B cell (primary cell): ENCODE measurements at regions not wholly inside any gene's neighbourhood (a gene's known extent, or its start where the extent isn't known, plus 50 kb on each side); places are given as distances from the start of the nearest gene placed in this dataset.
A peak's percentile ranks its signal among the peaks of the same experiment; 100 is the strongest.

Source experiments
- ATAC-seq: fragments of 200-7000 bp; cut with Tn5 transposase; one replicate; pipeline ENCODE4 v1.10.0; 2021; ENCODE audit warnings: low read depth, mild to moderate bottlenecking, moderate number of reproducible peaks, moderate library complexity
- CTCF ChIA-PET: fragments of 350-600 bp; sonication (Branson Sonifier 250); formaldehyde crosslinking; loops from one replicate; lab custom pipeline; 2021; ENCODE audit warnings: antibody characterized with exemption, inconsistent platforms; lab: Charles Lee
- POLR2A ChIA-PET: fragments of 350-600 bp; sonication (Branson Sonifier 250); formaldehyde crosslinking; loops from one replicate; lab custom pipeline; 2021; ENCODE audit warnings: antibody characterized with exemption; lab: Charles Lee
- DNase-seq: peaks from one replicate; pipeline ENCODE4 v3.0.0; 2013
- H2AFZ ChIP-seq: 2 replicates; pipeline ENCODE4 v1.6.1; 2012; ENCODE audit warnings: mild to moderate bottlenecking, low read depth, low read length; ENCODE audit not compliant: insufficient read depth, poor library complexity, severe bottlenecking
- H3K27ac ChIP-seq, 2 donors: 1 replicate in 1 of 2; 2 replicates in 1 of 2; pipeline ENCODE4 v1.5.1; 2012 to 2013; ENCODE audit warnings: low read length in 2 of 2, mild to moderate bottlenecking in 2 of 2, moderate library complexity in 1 of 2
- H3K27me3 ChIP-seq, 4 experiments: fragments of 200-600 bp in 1 of 4; sonication (generic) in 1 of 4; replicated peaks in 1 of 4; 1 replicate in 2 of 4; 2 replicates in 2 of 4; pipeline versions ENCODE4 v1.6.1 to v1.7.0; 2013 to 2016; ENCODE audit warnings: low read length in 3 of 4, mild to moderate bottlenecking in 2 of 4, mixed read lengths in 1 of 4, moderate library complexity in 1 of 4; ENCODE audit not compliant: insufficient read depth in 4 of 4, control insufficient read depth in 3 of 4; ENCODE audit errors: control extremely low read depth in 1 of 4
- H3K36me3 ChIP-seq, 2 experiments: replicated peaks in 1 of 2; 1 replicate in 1 of 2; 2 replicates in 1 of 2; pipeline versions ENCODE4 v1.6.1 to v1.7.1; 2013; ENCODE audit warnings: low read length in 1 of 2; ENCODE audit not compliant: insufficient read depth in 2 of 2, control insufficient read depth in 1 of 2; ENCODE audit errors: control extremely low read depth in 1 of 2, extremely low read depth in 1 of 2
- H3K4me1 ChIP-seq, 2 donors: fragments of 200-600 bp in 1 of 2; sonication (generic) in 1 of 2; 1 replicate in 1 of 2; 2 replicates in 1 of 2; pipeline versions ENCODE4 v1.5.1 to v1.6.1; 2013 to 2017; ENCODE audit warnings: low read length in 2 of 2; ENCODE audit not compliant: control insufficient read depth in 2 of 2, insufficient read depth in 2 of 2
- H3K4me2 ChIP-seq: replicated peaks from 2 replicates; pipeline ENCODE3; 2012; ENCODE audit warnings: mild to moderate bottlenecking, low read depth, low read length; ENCODE audit not compliant: poor library complexity, severe bottlenecking
- H3K4me3 ChIP-seq, 5 experiments: fragments of 200-600 bp in 1 of 5; sonication (generic) in 1 of 5; 1 replicate in 3 of 5; 2 replicates in 2 of 5; pipeline versions ENCODE4 v1.5.1 to v1.7.0; 2011 to 2016; ENCODE audit warnings: low read length in 4 of 5, mild to moderate bottlenecking in 4 of 5, low read depth in 2 of 5, control low read depth in 1 of 5, moderate library complexity in 1 of 5; ENCODE audit not compliant: insufficient read depth in 1 of 5; ENCODE audit errors: control extremely low read depth in 1 of 5, extremely low read depth in 1 of 5
- H3K79me2 ChIP-seq: fragments of 200-600 bp; sonication (generic); one replicate; pipeline ENCODE4 v1.6.0; 2016; ENCODE audit warnings: low read length; ENCODE audit not compliant: control insufficient read depth, insufficient read depth
- H3K9ac ChIP-seq: fragments of 200-600 bp; sonication (generic); 2 replicates; pipeline ENCODE4 v1.6.1; 2017; ENCODE audit warnings: mild to moderate bottlenecking, low read length, moderate library complexity
- H3K9me3 ChIP-seq, 3 donors: one replicate each; pipeline versions ENCODE4 v1.6.1 to v1.7.1; 2013; ENCODE audit warnings: low read length in 2 of 3; ENCODE audit not compliant: control insufficient read depth in 2 of 3, insufficient read depth in 1 of 3; ENCODE audit errors: control extremely low read depth in 1 of 3
- H4K20me1 ChIP-seq: 2 replicates; pipeline ENCODE4 v1.6.0; 2012; ENCODE audit warnings: mild to moderate bottlenecking, low read length; ENCODE audit not compliant: insufficient read depth, control insufficient read depth, poor library complexity, severe bottlenecking
- H3K27ac Mint-ChIP-seq: one replicate; pipeline ENCODE4 v1.8.0; 2021; ENCODE audit warnings: mixed read lengths
- H3K27me3 Mint-ChIP-seq: one replicate; pipeline ENCODE4 v1.8.0; 2021; ENCODE audit warnings: mixed read lengths
- H3K4me1 Mint-ChIP-seq: one replicate; pipeline ENCODE4 v1.8.0; 2021; ENCODE audit warnings: mixed read lengths
- H3K4me3 Mint-ChIP-seq: one replicate; pipeline ENCODE4 v1.8.0; 2021; ENCODE audit warnings: mixed read lengths
- H3K9me3 Mint-ChIP-seq: one replicate; pipeline ENCODE4 v1.8.0; 2022; ENCODE audit warnings: mixed read lengths; ENCODE audit not compliant: insufficient read depth
- EZH2 ChIP-seq: IDR thresholded peaks from 2 replicates; pipeline ENCODE4 v1.6.1; 2012; ENCODE audit warnings: borderline replicate concordance, low read depth, mild to moderate bottlenecking, moderate library complexity, low read length; ENCODE audit not compliant: insufficient read depth, poor library complexity, severe bottlenecking
- WGBS: methylation state at CpG from one replicate; pipeline ENCODE4 v1.1.5; 2013; ENCODE audit warnings: missing lambda C conversion rate; ENCODE audit not compliant: insufficient coverage; 5-methylcytosine and 5-hydroxymethylcytosine counted together
- intact Hi-C: fragments of 100-400 bp; cut with micrococcal nuclease; formaldehyde crosslinking; loops from one replicate; pipeline ENCODE4 v1.10.0; 2022
- TF ChIP-seq, protein P1 (sequence below): fragments of 200-600 bp; IDR thresholded peaks from one replicate; pipeline ENCODE4 v1.8.0; 2022; ENCODE audit warnings: antibody characterized with exemption, mild to moderate bottlenecking

GRCh38 chr20:48065833-48066232 lies 280.6 kb upstream of the SULF2 start:
- H3K4me3 Mint-ChIP-seq: no peak overlapping the region
- CTCF ChIA-PET: interaction anchor here (0.7 kb wide), 1 partner anchor 7 kb away, joined by 3 read pairs; no protein-coding TSS in a partner anchor
- no peak for ATAC-seq

GRCh38 chr20:48064929-48065328 lies 279.6 kb upstream of the SULF2 start:
- Histone ChIP-seq H3K9me3 (peaks cover 0 to 13% (median 0%) of the 10 kb centered on the region in 3 donors), H3K4me1 (peaks cover 0 to 4% of the 10 kb centered on the region in 2 donors), H3K27ac (no peak overlapping the region), H3K79me2 (no peaks in the 10 kb centered on the region), H2AFZ (no peak overlapping the region), H3K9ac (no peak overlapping the region), H3K4me2 (no peak overlapping the region), H4K20me1 (no peaks in the 10 kb centered on the region), H3K4me3 (no peak overlapping the region), H3K27me3 (no peaks in the 10 kb centered on the region), H3K36me3 (no peaks in the 10 kb centered on the region)
- H3K4me3 Mint-ChIP-seq: no peak overlapping the region
- no peak overlapping the region for H3K27ac Mint-ChIP-seq
- intact Hi-C loops: no loop called here
- 100% methylated on average over 2 of the region's 4 CpGs for WGBS
- DNase-seq: no peak
- H3K9me3 Mint-ChIP-seq: peaks cover 3% of the 10 kb centered on the region
- TF ChIP-seq EZH2: no peak
- TF ChIP-seq, protein P1, sequence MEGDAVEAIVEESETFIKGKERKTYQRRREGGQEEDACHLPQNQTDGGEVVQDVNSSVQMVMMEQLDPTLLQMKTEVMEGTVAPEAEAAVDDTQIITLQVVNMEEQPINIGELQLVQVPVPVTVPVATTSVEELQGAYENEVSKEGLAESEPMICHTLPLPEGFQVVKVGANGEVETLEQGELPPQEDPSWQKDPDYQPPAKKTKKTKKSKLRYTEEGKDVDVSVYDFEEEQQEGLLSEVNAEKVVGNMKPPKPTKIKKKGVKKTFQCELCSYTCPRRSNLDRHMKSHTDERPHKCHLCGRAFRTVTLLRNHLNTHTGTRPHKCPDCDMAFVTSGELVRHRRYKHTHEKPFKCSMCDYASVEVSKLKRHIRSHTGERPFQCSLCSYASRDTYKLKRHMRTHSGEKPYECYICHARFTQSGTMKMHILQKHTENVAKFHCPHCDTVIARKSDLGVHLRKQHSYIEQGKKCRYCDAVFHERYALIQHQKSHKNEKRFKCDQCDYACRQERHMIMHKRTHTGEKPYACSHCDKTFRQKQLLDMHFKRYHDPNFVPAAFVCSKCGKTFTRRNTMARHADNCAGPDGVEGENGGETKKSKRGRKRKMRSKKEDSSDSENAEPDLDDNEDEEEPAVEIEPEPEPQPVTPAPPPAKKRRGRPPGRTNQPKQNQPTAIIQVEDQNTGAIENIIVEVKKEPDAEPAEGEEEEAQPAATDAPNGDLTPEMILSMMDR: no peak
- peaks cover 7% of the 10 kb centered on the region for H3K27me3 Mint-ChIP-seq
- ChIA-PET POLR2A (no interaction called here), CTCF (no interaction called here)
- H3K4me1 Mint-ChIP-seq: peaks cover 7% of the 10 kb centered on the region
- ATAC-seq: no peak

More at GRCh38 chr20:48065833-48066232, 280.6 kb upstream of the SULF2 start:
- no peak overlapping the region for H3K27ac ChIP-seq
- no peak overlapping the region for H3K4me3 ChIP-seq
- WGBS: no CpG with 5 or more reads among the region's 1 CpG
- TF ChIP-seq, protein P1: no peak
- TF ChIP-seq EZH2: no peak
- H3K4me1 ChIP-seq: peaks cover 0 to 4% of the 10 kb centered on the region in 2 donors
- no peak overlapping the region for H3K9ac ChIP-seq
- Mint-ChIP-seq H3K9me3 (peaks cover 3% of the 10 kb centered on the region), H3K27me3 (peaks cover 12% of the 10 kb centered on the region), H3K4me1 (peaks cover 7% of the 10 kb centered on the region), H3K27ac (no peak overlapping the region)
- intact Hi-C loops: no loop called here
- POLR2A ChIA-PET: no interaction called here
- H2AFZ ChIP-seq: no peak overlapping the region
- no peaks in the 10 kb centered on the region for H4K20me1 ChIP-seq
- no peaks in the 10 kb centered on the region for H3K27me3 ChIP-seq
- peak; percentile 31 for DNase-seq
- peaks cover 0 to 13% (median 0%) of the 10 kb centered on the region in 3 donors for H3K9me3 ChIP-seq
- H3K36me3 ChIP-seq: no peaks in the 10 kb centered on the region
- no peaks in the 10 kb centered on the region for H3K79me2 ChIP-seq
- H3K4me2 ChIP-seq: no peak overlapping the region
